Aorta (tissue), 5 donors: ENCODE measurements at regions not wholly inside any gene's neighbourhood (a gene's known extent, or its start where the extent isn't known, plus 50 kb on each side); places are given as distances from the start of the nearest gene placed in this dataset.

Experiments
- ATAC-seq: fragments of 200-7000 bp; cut with Tn5 transposase; one replicate; pipeline ENCODE4 v1.9.1; 2022; ENCODE audit warnings: moderate library complexity; ENCODE audit not compliant: low FRiP score
- DNase-seq, 2 donors: peaks; one replicate each; pipeline ENCODE4 v3.0.0-alpha.2; 2020
- H3K27ac ChIP-seq, 2 donors: one replicate each; pipeline ENCODE4 v1.5.1; 2013; ENCODE audit warnings: low read length in 2 of 2, mild to moderate bottlenecking in 2 of 2, moderate library complexity in 2 of 2, control low read depth in 1 of 2, inconsistent platforms in 1 of 2, low read depth in 1 of 2
- H3K27me3 ChIP-seq, 2 donors: one replicate each; pipeline ENCODE4 v1.6.1; 2013; ENCODE audit warnings: control low read depth in 1 of 2, low read length in 1 of 2, mild to moderate bottlenecking in 1 of 2, moderate library complexity in 1 of 2; ENCODE audit not compliant: insufficient read depth in 2 of 2, control insufficient read depth in 1 of 2
- H3K36me3 ChIP-seq, 2 donors: one replicate each; pipeline ENCODE4 v1.6.1; 2013; ENCODE audit warnings: control low read depth in 1 of 2, low read length in 1 of 2, mild to moderate bottlenecking in 1 of 2; ENCODE audit not compliant: insufficient read depth in 2 of 2, control insufficient read depth in 1 of 2
- H3K4me1 ChIP-seq, 2 donors: one replicate each; pipeline ENCODE4 v1.6.1; 2013; ENCODE audit warnings: low read length in 2 of 2, control low read depth in 1 of 2, mild to moderate bottlenecking in 1 of 2, moderate library complexity in 1 of 2; ENCODE audit not compliant: insufficient read depth in 2 of 2, control insufficient read depth in 1 of 2
- H3K4me3 ChIP-seq, 2 donors: one replicate each; pipeline ENCODE4 v1.5.1; 2013; ENCODE audit warnings: low read length in 2 of 2, control low read depth in 1 of 2, mild to moderate bottlenecking in 1 of 2
- H3K9me3 ChIP-seq: one replicate; pipeline ENCODE4 v1.6.1; 2013; ENCODE audit warnings: mild to moderate bottlenecking, low read length; ENCODE audit not compliant: control insufficient read depth
- whole genome bisulfite sequencing, 2 donors: extraction: QIAGEN DNeasy Blood & Tissue Kit; methylation state at CpG; one replicate each; pipeline ENCODE4 v1.1.7; 2013; 5-methylcytosine and 5-hydroxymethylcytosine counted together
- intact Hi-C, 2 donors: fragments of 100-400 bp; cut with DNase I; formaldehyde crosslinking; loops; one replicate each; pipeline versions ENCODE4 v1.14.2 to v1.15.0; 2022
- donor health status: healthy with polysubstance abuse.
- donor health status: Bipolar disorder and iron deficiency.
- donor health status: DM: no; HTN: no; CAD: no.
- donor health status: DM: no; HTN: no; CAD: no.
- donor health status: DM: yes; HTN: yes; CAD: no.

DNA sequence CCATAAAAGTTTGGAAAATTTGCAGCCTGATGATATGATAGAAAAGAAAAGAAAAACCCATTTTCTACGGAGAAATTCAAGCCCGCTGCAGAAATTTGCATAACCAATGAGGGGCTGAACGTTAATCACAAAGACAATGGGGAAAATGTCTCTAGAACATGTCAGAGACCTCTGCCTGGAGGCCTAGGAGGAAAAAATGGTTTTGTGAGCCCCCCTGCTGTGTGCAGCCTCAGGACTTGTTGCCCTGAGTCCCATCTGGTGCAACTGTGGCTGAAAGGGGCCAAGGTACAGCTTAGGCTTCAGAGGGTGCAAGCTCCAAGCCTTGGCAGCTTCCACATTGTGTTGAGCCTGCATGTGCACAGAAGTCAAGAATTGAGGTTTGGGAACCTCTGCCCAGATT, 1267.4 kb upstream of the GOT2 start:
- no peaks in the 10 kb centered on the region for H3K4me1 ChIP-seq
- intact Hi-C loops: no loop called here
- no peaks in the 10 kb centered on the region for H3K27me3 ChIP-seq
- no peak overlapping the region for H3K4me3 ChIP-seq
- ATAC-seq: no peak
- H3K36me3 ChIP-seq: no peaks in the 10 kb centered on the region
- no peak for DNase-seq
- no peaks in the 10 kb centered on the region for H3K9me3 ChIP-seq
- 79 to 93% methylated on average over 3 of the region's 3 CpGs for WGBS, 2 donors
- H3K27ac ChIP-seq: no peak overlapping the region

DNA sequence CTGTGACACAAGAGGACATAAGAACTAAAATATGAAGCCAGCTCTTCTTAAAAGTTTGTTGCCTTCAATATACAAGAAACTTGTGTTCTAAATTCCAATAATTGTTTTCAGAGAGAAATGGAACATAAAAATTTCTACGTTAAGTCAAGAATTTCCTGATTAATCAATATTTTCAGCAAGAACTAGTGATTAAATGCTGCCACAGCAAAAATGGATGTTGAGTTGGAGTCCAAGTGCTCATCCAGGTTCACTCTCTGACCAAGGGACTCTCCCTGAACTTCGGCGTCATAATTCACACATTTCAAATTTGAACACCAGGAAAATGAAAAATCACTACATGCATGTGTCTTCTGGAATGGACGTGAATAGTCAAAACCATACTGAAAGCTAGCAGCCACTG, 1263.6 kb upstream of the GOT2 start:
- no peak overlapping the region for H3K27ac ChIP-seq
- WGBS, 2 donors: 89% methylated on average over 4 of the region's 4 CpGs
- no peak for DNase-seq

DNA sequence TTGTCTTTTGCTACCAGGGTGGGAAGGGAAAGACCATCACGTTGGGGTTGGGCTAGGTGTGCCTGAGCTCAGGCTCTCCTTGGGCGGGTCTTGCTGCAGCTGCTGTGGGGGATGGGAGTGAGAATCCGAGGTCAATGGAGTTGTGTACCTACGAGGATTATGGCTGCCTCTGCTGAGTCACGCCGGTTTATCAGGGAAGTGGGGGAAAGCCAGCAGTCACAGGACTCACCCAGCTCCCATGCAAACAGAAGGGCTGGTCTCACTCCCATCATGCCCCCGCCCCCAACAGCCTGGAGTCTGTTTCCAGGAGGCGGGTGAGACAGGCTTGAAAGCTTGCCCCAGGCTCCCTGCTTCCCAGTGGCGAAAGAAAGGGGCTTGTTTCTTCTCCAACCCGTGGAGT, 1259.0 kb upstream of the GOT2 start:
- no peak overlapping the region for H3K4me3 ChIP-seq
- no peak overlapping the region for H3K27ac ChIP-seq
- H3K36me3 ChIP-seq: no peaks in the 10 kb centered on the region
- no peaks in the 10 kb centered on the region for H3K4me1 ChIP-seq
- WGBS, 2 donors: 79 to 83% methylated on average over 10 of the region's 10 CpGs
- H3K9me3 ChIP-seq: no peaks in the 10 kb centered on the region
- DNase-seq (no peak), ATAC-seq (no peak)
- intact Hi-C loops: no loop called here
- no peaks in the 10 kb centered on the region for H3K27me3 ChIP-seq

More for the DNA sequence above, 1263.6 kb upstream of the GOT2 start:
- intact Hi-C loops: no loop called here
- H3K4me1 ChIP-seq: no peaks in the 10 kb centered on the region
- no peaks in the 10 kb centered on the region for H3K9me3 ChIP-seq
- H3K4me3 ChIP-seq: no peak overlapping the region
- no peaks in the 10 kb centered on the region for H3K27me3 ChIP-seq
- H3K36me3 ChIP-seq: no peaks in the 10 kb centered on the region
- no peak for ATAC-seq

DNA sequence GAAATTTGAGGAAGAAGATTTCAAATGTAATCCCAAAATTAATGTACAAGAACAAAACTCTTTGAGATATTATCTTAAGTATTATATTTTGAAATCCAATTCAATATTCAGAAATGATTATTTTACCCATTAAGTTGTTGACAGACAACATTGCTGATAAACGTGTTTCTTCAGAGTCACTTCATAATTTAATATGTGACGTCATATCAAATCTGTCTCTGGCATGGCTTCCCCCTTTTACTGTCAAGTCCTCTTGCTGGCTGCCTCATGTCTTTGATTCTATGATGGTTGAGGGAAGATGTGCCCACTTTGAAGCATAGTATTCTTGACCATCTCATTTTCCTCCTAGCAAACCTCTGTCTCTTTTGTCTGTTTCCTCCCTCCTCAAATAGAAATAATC, 1257.1 kb upstream of the GOT2 start:
- Histone ChIP-seq H3K27me3 (no peaks in the 10 kb centered on the region), H3K36me3 (no peaks in the 10 kb centered on the region), H3K4me3 (no peak overlapping the region), H3K4me1 (no peaks in the 10 kb centered on the region), H3K9me3 (no peaks in the 10 kb centered on the region), H3K27ac (no peak overlapping the region)
- no peak for DNase-seq
- 60 to 84% methylated on average over 2 of the region's 2 CpGs for WGBS, 2 donors
- intact Hi-C loops: no loop called here
- ATAC-seq: no peak

DNA sequence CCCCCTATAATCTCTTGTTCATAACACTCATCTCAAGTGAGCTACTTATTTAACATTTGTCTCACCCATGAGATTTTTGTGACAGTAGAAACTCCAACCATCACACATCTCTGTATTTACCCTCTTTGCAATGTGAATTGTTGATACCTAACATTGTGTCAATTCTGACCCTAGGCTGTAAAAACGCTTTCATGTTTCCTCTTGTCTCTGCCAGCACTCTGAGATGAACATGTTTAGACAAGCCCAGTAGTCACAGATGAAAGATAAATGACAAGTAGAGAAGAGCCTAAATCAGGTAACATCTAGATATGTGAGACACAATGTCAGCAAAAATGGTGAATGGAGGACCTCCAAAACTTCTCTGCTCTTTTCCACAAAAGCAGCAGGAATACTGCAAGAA, 1254.5 kb upstream of the GOT2 start:
- WGBS, 2 donors: 69% methylated on average over 1 of the region's 1 CpG
- Histone ChIP-seq H3K9me3 (no peaks in the 10 kb centered on the region), H3K27ac (no peak overlapping the region), H3K27me3 (no peaks in the 10 kb centered on the region), H3K4me3 (no peak overlapping the region), H3K4me1 (no peaks in the 10 kb centered on the region), H3K36me3 (no peaks in the 10 kb centered on the region)
- ATAC-seq (no peak), DNase-seq (no peak)
- intact Hi-C loops: no loop called here

DNA sequence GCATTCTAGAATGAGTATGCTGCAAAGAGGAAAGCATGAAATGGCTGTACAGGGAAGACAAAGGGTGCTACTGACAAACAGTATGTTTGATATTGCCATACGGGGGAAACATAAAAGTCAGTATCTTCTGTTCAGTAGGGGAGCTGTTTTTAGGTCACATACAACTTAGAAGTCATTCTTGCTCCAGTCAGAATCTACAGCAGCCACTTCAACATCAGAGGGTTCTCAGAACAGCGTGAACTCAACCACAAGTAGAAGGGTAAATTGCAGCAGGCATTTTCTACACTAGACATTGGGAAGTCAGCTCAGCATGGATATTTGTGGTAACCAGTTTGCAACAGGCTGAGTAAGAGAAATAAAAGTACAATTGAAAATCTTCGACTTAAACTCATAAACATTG, 1241.8 kb upstream of the GOT2 start:
- H3K4me3 ChIP-seq: no peak overlapping the region
- intact Hi-C loops: no loop called here
- WGBS, 2 donors: 81% methylated on average over 3 of the region's 3 CpGs
- no peaks in the 10 kb centered on the region for H3K27me3 ChIP-seq
- DNase-seq (no peak), ATAC-seq (no peak)
- no peak overlapping the region for H3K27ac ChIP-seq
- no peaks in the 10 kb centered on the region for H3K4me1 ChIP-seq
- no peaks in the 10 kb centered on the region for H3K9me3 ChIP-seq
- H3K36me3 ChIP-seq: no peaks in the 10 kb centered on the region

DNA sequence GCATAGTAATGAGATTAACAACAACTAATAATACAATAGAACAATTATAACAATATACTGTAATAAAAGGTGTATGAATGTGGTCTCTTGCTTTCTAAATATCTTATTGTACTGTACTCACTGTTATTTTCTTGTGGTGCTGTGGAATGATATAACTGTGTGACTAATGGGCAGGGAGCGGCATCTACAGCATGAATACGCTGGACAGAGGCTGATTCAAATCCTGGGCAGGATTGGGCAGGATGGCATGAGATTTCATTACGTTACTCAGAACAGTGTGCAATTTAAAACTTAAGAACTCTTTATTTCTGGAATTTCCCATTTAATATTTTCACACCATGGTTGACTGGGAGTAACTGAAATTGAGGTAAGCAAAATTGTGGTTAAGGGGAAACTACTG, 1239.8 kb upstream of the GOT2 start:
- intact Hi-C loops: no loop called here
- no peak for ATAC-seq

DNA sequence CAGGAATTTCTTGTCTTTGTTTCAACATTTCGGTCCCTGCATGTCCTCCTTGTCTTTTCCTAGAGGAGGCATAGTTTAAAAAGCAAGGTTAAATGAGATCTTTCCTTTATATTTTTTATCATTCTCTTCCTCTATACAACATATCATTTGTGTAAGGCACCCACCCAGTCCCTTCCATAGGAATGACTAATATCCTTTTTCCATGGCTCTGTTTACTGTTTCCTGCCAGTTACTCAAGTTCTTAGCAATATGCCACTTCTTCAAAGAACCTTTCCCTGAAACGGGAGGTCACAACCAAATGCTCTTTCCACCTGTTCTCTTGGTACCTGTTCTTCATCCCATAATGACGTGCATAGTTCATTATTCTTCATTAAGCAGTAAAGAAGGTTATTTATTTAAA, 1237.1 kb upstream of the GOT2 start:
- intact Hi-C loops: no loop called here
- Histone ChIP-seq H3K4me1 (no peaks in the 10 kb centered on the region), H3K9me3 (no peaks in the 10 kb centered on the region), H3K4me3 (no peak overlapping the region), H3K36me3 (no peaks in the 10 kb centered on the region), H3K27me3 (no peaks in the 10 kb centered on the region), H3K27ac (no peak overlapping the region)
- ATAC-seq (no peak), DNase-seq (no peak)
- 60 to 64% methylated on average over 3 of the region's 3 CpGs for WGBS, 2 donors

More for the DNA sequence above, 1239.8 kb upstream of the GOT2 start:
- no peak for DNase-seq
- 74 to 86% methylated on average over 3 of the region's 3 CpGs for WGBS, 2 donors
- Histone ChIP-seq H3K27ac (no peak overlapping the region), H3K4me3 (no peak overlapping the region), H3K27me3 (no peaks in the 10 kb centered on the region), H3K4me1 (no peaks in the 10 kb centered on the region), H3K9me3 (no peaks in the 10 kb centered on the region), H3K36me3 (no peaks in the 10 kb centered on the region)

DNA sequence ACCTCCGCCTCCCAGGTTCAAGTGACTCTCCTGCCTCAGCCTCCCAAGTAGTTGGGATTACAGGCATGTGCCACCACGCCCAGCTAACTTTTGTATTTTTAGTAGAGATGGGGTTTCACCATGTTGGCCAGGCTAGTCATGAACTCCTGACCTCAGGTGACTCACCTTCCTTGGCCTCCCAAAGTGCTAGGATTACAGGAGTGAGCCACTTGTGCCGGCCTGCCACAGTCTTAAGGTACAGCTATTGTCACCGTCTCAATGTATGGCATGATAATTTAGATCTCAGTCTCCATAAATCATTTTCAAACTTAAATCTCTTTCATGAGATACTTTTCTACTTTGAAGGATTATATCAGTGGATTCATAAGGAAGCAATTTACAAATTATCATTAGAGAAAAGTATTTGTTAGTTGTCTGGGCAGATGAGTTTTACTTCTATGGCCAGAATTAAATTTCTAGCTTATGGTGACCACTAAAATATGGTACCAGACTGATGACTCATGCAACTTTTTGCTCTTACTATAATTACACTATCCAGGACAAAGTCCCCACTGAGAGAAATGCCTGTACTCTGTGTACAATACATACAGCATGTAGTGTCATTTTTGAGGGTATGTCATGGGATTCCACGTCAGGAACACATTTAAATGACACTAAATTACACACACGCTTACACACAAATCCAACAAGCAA, 1230.3 kb upstream of the GOT2 start:
- H3K27me3 ChIP-seq: no peaks in the 10 kb centered on the region
- no peaks in the 10 kb centered on the region for H3K36me3 ChIP-seq
- no peaks in the 10 kb centered on the region for H3K4me1 ChIP-seq
- no peak for DNase-seq
- no peak overlapping the region for H3K27ac ChIP-seq
- intact Hi-C loops: no loop called here
- H3K9me3 ChIP-seq: no peaks in the 10 kb centered on the region
- no peak overlapping the region for H3K4me3 ChIP-seq
- ATAC-seq: no peak
- WGBS, 2 donors: 91 to 93% methylated on average over 6 of the region's 6 CpGs
